ENCODE measurements at regions not wholly inside any gene's neighbourhood (a gene's known extent, or its start where the extent isn't known, plus 50 kb on each side); places are given as distances from the start of the nearest gene placed in this dataset.

- TF ChIP-seq CTCF (conservative IDR thresholded peaks at IDR 0.05; ENCODE audit: low read depth, low read length), result no peak
- no peak for TF ChIP-seq MAFK (IDR thresholded peaks at IDR 0.05; ENCODE audit: low read depth, low read length)
- no peak for TF ChIP-seq NFE2L2 (IDR thresholded peaks at IDR 0.05; ENCODE audit: low read depth, low read length)
- TF ChIP-seq CHD1 (IDR thresholded peaks at IDR 0.05; ENCODE audit: low read depth, low read length), result no peak
- no peak for TF ChIP-seq MXI1 (IDR thresholded peaks at IDR 0.05; ENCODE audit: borderline replicate concordance, low read depth, low read length)
- TF ChIP-seq RAD21 (IDR thresholded peaks at IDR 0.05; ENCODE audit: low read length), result no peak
Observed at GRCh38 chr3:127490271-127491023, 100.1 kb downstream of the TPRA1 start.

Data from IMR-90 (cell line).